ENCODE measurements at regions not wholly inside any gene's neighbourhood (a gene's known extent, or its start where the extent isn't known, plus 50 kb on each side); places are given as distances from the start of the nearest gene placed in this dataset.

DNA sequence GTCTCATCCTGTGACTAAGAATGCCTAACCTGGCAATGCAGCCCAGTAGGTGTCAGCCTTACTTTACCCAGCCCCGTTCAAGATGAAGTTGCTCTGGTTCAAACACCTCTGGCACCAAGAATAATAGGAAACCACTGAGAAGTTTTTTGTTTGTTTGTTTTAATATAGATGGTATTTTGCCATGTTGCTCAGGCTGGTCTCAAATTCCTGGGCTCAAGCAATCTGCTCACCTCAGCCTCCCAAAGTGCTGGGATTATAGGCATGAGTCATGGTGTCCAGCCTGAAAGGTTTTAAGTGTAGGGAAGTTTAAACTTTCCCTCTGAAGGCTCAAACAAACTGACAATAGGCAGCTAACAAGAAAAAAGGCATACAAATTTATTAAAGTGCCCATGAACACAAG, 51.2 kb upstream of the ABCC4 start:
- intact Hi-C loops (cut with DNase I): no loop called here

DNA sequence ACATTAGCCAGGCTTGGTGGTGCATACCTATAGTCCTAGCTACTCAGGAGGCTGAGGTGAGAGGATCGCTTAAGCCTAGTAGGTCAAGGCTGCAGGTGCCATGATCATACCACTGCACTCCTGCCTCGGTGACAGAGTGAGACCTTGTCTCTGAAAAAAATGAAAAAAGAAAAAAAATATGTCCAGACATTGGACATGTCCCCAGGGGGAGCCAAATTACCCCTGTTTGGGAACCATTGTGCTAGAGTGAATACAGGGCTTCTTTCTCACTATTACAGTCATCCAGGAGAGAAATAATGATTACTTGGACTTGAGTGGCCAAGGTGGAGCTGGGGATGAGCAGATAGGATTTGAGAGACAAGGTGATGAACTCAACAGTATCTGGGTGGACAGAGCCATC, 52.9 kb upstream of the ABCC4 start:
- Histone ChIP-seq H3K4me1 (peaks cover 0 to 27% (median 0%) of the 10 kb centered on the region in 4 donors), H3K4me3 (no peak overlapping the region), H3K9me3 (no peaks in the 10 kb centered on the region), H3K27me3 (no peaks in the 10 kb centered on the region), H3K27ac (no peak overlapping the region), H3K36me3 (no peaks in the 10 kb centered on the region)
- ATAC-seq (no peak), DNase-seq (no peak)
- intact Hi-C loops (cut with DNase I): no loop called here
- 74% methylated on average over 2 of the region's 2 CpGs for WGBS (ENCODE audit: insufficient coverage, low coverage, low lambda C conversion rate, missing lambda C conversion rate)
- TF ChIP-seq, protein P1, sequence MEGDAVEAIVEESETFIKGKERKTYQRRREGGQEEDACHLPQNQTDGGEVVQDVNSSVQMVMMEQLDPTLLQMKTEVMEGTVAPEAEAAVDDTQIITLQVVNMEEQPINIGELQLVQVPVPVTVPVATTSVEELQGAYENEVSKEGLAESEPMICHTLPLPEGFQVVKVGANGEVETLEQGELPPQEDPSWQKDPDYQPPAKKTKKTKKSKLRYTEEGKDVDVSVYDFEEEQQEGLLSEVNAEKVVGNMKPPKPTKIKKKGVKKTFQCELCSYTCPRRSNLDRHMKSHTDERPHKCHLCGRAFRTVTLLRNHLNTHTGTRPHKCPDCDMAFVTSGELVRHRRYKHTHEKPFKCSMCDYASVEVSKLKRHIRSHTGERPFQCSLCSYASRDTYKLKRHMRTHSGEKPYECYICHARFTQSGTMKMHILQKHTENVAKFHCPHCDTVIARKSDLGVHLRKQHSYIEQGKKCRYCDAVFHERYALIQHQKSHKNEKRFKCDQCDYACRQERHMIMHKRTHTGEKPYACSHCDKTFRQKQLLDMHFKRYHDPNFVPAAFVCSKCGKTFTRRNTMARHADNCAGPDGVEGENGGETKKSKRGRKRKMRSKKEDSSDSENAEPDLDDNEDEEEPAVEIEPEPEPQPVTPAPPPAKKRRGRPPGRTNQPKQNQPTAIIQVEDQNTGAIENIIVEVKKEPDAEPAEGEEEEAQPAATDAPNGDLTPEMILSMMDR (IDR thresholded peaks at IDR 0.05): no peak
- TF ChIP-seq POLR2A (IDR thresholded peaks at IDR 0.05): no peak

More for the DNA sequence above, 51.2 kb upstream of the ABCC4 start:
- no peak for DNase-seq
- no CpG with 5 or more reads among the region's 1 CpG for WGBS (ENCODE audit: insufficient coverage, low coverage, low lambda C conversion rate, missing lambda C conversion rate)
- Histone ChIP-seq H3K4me3 (no peak overlapping the region), H3K9me3 (no peaks in the 10 kb centered on the region), H3K27ac (no peak overlapping the region), H3K36me3 (no peaks in the 10 kb centered on the region), H3K27me3 (no peaks in the 10 kb centered on the region), H3K4me1 (peaks cover 0 to 27% (median 0%) of the 10 kb centered on the region in 4 donors)
- no peak for ATAC-seq
- TF ChIP-seq POLR2A (IDR thresholded peaks at IDR 0.05): no peak
- TF ChIP-seq, protein P1 (IDR thresholded peaks at IDR 0.05): peak in 1 of 4 donors; percentile 11

DNA sequence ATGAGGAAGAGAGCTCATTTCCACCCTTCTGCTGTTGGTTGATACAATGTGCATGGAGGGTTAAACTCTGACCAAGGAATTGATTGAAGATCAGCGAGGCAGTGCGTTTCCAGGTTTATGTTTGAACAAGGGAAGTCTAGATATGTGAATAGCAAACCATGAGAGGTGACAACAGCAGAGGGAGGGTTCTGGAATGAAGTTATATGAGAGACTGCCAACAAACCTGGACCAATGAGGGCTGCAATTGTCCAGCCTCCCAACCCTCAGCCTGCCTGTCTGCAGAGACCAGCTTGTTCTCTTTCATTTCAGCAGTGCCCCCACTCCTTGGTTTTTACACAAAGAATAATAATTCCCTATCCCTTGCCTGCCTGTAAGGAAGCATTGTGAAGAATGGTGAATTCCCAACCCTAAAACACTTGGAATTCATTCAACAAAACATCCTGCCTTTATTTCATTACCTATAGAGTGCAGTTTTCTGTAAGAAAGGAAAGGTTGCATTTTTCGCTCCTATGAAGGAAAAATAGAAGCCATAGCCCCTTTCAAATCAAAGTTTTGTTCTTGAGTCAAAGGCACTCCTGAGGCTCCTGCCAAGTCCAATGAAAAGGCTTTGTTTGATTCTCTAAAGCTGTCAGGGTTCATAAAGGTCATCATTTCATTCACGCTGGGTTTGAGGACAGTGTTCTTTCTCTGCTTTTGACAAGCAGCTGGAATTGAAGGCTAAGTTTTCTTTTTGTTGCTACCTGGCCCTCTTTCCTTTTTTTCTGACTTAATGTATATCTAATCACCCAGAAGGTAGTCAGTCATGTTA, 53.6 kb upstream of the ABCC4 start:
- intact Hi-C loops (cut with DNase I): no loop called here
- 40% methylated on average over 4 of the region's 4 CpGs for WGBS (ENCODE audit: insufficient coverage, low coverage, low lambda C conversion rate, missing lambda C conversion rate)
- DNase-seq: peak; percentile 32 to 72 (median 60)
- H3K4me3 ChIP-seq: no peak overlapping the region
- no peaks in the 10 kb centered on the region for H3K36me3 ChIP-seq
- no peak for TF ChIP-seq POLR2A (IDR thresholded peaks at IDR 0.05)
- TF ChIP-seq, protein P1 (IDR thresholded peaks at IDR 0.05): no peak
- peak overlapping the region in 1 of 3 donors; percentile 60 for H3K27ac ChIP-seq
- H3K4me1 ChIP-seq: peaks cover 0 to 27% (median 0%) of the 10 kb centered on the region in 4 donors
- H3K27me3 ChIP-seq: no peaks in the 10 kb centered on the region
- H3K9me3 ChIP-seq: no peaks in the 10 kb centered on the region
- peak; percentile 90 to 99 (median 96) for ATAC-seq

DNA sequence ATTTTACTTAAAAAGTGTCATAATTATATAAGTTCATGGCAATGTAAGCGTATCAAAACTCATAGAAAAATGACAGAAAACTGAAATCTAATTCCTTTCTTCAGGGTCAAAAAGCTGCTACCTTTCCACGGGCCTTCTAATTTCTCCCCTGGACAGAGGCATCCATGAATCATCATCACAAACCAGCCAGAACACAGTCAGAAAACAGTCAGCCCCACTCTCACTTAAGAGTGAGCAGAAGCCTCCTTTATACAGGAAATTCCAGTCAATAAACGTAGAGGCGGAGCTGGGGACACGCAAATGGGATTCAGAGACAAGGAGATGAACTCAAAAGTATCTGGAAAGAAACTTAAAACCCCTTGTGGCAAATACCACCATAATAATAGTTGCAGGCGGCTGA, 54.2 kb upstream of the ABCC4 start:
- intact Hi-C loops (cut with DNase I): no loop called here
- Histone ChIP-seq H3K9me3 (no peaks in the 10 kb centered on the region), H3K27ac (peak overlapping the region in 1 of 3 donors; percentile 60), H3K4me1 (peaks cover 0 to 27% (median 0%) of the 10 kb centered on the region in 4 donors), H3K27me3 (no peaks in the 10 kb centered on the region), H3K36me3 (no peaks in the 10 kb centered on the region), H3K4me3 (no peak overlapping the region)
- ATAC-seq (no peak), DNase-seq (no peak)
- 66% methylated on average over 6 of the region's 6 CpGs for WGBS (ENCODE audit: insufficient coverage, low coverage, low lambda C conversion rate, missing lambda C conversion rate)
- TF ChIP-seq POLR2A (IDR thresholded peaks at IDR 0.05): no peak
- TF ChIP-seq, protein P1 (IDR thresholded peaks at IDR 0.05): no peak

All from right lobe of liver (tissue), 6 donors.